Epithelial cell of prostate (primary cell): ENCODE measurements at regions not wholly inside any gene's neighbourhood (a gene's known extent, or its start where the extent isn't known, plus 50 kb on each side); places are given as distances from the start of the nearest gene placed in this dataset.

Source experiments
- DNase-seq: peaks from one replicate; pipeline ENCODE4 v3.0.0-alpha.2; 2011; ENCODE audit warnings: low read depth, low spot score
- H3K27ac ChIP-seq: fragments of 450-650 bp; 2 replicates; pipeline ENCODE4 v1.5.1; 2017; ENCODE audit warnings: mild to moderate bottlenecking

DNA sequence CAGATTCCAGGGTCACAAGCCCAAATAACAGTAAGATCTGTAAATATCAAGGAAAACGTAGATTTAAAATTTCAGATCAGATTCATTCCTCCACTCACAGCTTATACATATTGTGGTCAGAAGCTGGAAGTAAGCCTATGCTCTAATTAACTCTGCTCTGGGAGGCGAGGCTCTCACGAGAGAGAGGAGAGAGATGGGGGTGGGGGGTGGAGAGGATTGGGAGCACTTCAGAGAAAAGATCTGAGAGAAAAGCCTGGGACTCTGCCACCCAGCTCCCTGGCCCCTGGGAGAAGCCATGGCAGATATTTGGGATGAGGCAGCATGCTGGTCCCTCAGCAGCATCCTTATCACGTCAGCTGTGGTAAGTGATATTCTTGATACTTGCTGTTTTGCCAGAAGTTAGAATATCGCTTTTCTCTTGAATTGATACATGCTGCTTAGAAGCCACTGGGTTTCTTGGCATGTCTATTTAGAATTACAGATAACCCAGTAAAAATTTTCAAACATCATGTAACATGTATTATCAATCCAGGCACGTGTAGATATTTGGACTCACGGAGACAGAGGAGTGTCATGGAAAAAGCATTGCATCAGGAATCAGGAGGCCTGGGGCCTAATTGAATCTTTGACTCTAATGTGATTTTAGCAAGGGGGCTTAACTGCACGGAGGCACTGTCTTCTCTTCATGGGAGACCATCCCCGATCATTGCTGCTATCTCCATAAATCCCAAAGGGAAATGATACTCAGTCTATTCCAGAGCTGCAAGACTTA lies 265.4 kb downstream of the HRH4 start:
- no peak for DNase-seq
- H3K27ac ChIP-seq = no peak overlapping the region

DNA sequence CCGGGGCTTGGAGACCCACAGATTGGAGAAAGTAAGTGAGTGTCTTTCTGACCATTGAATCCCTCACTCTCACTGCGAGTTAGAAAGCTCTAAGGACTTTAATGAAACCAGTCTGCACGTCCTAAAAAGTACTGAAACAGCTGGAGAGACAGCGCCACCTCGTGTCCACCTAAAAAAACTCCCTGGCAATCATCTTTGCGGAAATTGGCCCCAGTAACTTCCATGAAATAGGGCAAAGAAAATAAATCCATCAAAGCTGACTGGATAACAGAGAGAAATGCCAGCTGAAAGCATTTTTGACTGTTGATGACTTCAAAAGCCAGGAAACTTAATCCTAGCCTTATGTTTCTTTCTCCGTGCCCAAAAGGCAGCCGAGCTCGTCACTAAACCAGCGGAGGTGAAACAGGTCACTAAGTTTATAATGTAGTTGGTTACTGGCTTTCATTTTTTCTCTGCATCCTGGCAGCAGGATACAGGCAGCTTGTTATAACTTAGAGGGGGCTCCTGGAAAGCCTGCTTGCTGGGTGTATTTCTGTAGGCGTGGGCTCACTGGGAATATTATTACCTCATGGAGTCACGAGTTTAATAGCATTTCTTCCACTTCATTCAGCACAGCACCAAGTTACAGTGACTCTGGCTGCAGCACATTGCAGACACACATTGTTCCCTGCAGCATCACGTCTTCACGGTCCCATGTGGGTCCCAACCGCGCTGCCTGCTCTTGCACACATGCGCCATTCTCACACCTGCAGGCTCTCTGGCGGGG lies 266.5 kb downstream of the HRH4 start:
- no peak overlapping the region for H3K27ac ChIP-seq
- DNase-seq = no peak

DNA sequence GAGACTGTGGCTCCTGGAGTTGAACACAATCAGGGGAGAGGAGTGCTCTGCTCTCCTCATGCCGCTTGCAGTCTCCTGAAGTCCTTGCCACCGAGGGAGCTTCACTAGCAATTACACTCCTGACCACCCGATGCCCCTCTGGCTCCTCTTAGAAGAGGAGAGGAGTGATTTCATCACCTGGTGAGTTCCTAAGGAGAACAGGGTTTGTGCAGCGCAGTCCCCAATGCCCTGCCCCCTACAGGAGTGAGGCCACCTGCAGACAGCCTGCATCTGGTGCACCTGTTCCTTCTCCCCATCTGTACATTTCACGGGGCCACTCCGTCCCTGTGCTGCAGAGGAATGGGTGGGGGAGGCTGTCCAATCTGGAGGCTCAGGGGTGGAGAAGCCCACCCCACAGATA lies 267.2 kb downstream of the HRH4 start:
- H3K27ac ChIP-seq = no peak overlapping the region
- DNase-seq = no peak

DNA sequence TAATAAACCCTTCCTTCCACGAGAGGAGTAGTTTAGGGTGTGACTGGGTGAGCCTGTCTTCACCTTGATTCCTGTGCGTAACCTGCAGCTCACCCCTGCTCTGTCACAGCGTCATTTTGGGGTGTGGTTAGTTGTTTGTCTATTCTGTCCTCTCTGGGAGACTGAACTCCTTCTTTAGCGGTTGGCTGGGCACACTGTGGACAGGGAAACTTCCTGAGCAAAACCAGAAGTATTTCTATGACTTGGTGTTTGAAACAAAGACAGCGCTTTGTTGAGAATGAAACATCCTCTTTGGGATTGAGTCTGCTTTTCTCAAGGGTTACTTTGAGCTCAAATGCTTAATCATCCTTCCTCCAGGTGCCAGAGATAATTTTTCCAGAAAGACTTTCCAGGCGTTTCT lies 270.7 kb downstream of the HRH4 start:
- DNase-seq = no peak
- peak overlapping the region; percentile 56 for H3K27ac ChIP-seq

DNA sequence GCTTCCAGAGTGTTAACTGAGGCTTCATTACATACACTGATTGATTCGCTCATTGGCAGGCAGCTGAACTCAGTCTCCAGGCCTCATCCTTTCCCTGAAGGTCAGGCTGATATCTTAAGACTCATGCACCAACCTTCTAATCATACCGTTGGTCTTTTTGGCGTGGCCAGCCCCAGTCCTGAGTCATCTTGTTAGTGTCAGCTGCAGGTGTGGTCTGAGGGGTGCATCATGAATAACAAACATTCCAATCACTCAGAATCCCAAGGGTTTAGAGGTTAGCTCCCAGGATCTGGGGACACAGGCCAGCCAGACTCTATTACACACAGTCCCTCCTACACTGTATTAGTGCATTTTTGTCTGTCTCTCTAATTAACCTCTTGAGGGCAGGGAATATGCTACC lies 271.5 kb downstream of the HRH4 start:
- H3K27ac ChIP-seq = peak overlapping the region; percentile 56

DNA sequence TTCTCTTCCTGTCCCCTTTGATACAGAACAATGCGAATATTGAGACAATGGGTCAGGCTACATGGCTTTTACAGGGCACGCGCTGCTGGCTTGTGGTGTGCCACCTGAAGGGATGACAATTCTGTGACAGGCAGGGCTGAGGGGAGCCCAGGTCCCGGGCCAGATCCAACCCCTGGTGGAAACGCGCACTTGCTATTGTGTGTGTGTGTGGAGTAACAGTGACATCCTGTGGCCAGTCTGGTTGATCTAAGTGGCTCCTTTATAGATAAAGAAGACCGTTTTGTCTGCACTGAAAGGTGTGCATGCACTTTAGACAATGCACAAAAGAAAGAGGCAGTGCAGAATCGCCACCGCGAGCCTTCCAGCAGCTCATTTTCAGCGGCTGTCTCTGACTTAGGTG lies 273.6 kb downstream of the HRH4 start:
- no peak overlapping the region for H3K27ac ChIP-seq
- DNase-seq = no peak

More for the DNA sequence above, 271.5 kb downstream of the HRH4 start:
- DNase-seq = no peak

DNA sequence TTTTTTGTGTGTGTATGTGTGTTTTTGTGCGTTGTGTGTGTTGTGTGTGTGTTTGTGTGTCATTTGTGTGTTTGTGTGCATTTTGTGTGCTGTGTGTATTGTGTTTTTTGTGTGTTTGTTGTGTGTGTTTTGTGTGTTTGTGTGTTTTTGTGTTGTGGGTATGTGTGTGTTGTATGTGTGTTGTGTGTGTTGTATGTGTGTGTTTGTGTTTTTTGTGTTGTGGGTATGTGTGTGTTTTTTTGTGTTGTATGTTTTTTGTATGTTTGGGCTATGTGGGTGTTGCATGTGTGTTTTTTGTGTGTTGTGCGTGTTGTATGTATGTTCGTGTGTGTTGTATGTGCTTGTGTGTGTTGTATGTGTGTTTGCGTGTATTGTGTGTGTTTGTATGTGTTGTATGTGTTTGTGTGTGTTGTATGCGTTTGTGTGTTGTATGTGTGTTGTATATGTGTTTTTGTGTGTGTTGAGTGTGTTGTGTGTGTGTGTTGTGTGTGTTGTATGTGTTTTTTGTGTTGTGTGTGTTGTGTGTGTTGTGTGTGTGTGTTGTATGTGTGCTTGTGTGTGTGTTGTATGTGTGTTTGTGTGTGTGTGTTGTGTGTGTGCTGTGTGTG lies 275.3 kb downstream of the HRH4 start:
- H3K27ac ChIP-seq = no peak overlapping the region
- no peak for DNase-seq

DNA sequence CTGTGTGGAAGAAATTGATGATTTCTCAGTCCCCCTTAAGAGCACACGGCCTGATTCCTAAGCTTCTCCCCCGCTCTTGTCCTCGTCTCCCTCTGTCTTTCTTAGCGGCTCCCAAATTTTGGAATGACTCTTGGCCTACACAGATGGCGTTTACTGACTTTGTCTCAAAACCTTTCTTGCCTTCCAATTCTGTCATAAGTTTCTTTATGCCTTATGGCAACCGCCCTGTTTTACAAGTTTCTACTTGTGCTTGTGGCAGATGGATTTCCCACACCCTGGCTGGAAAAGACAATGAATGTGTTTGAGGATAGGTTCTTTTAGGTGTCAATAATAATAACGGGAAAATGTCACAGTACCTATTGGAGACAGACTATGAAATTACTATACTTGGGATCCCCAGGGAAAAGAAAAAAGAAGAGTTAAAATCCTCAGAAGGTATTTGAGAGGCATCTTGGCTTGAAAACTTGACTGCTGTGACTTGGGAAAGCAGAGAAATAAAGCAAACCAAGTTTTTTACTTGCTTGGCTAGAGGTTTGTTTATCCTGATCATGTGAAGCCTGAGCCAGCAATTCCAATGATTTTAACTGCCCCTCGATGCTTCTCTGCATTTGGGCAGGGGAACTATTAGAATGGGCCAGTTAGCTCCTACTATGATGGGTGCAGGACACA lies 276.4 kb downstream of the HRH4 start:
- H3K27ac ChIP-seq = no peak overlapping the region
- no peak for DNase-seq

DNA sequence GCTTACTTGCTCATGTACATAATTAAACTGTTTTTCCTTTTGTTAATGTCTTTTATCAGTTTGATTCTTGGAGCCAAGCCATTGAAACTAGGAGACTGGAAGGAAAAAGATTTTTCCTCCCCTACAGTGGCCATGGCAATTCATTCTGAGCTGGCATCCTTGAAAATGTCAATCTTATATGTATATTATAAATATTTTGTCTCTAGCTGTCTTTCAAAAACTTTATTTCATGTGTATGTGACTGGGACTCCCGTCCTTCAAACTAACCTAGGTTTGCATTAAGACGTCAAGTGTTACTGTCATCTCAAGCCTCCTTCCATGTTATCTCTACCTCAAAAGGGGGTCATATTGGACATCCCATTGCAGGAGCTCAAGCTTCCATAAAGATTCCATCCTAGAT lies 280.4 kb downstream of the HRH4 start:
- no peak overlapping the region for H3K27ac ChIP-seq

DNA sequence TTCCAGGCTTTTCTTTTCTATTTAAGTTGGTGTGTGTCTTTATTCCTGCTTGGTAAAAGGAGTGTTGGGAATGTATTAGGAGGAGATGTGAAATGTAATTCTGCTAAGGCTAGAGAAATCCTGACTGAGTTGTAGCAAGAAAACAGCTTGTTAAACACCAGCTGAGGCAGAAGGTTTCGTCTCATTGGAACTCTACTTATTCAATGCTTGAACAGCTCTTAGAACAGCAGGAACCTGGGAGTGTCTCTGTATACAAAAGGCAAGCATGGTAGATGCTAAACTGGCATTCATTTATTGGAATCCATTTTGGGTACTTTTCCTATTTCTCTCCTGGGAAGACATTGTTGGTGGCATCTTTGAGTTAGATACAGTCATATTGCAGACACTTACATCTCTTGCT lies 280.9 kb downstream of the HRH4 start:
- H3K27ac ChIP-seq = no peak overlapping the region
- DNase-seq = no peak

More for the DNA sequence above, 280.4 kb downstream of the HRH4 start:
- no peak for DNase-seq

DNA sequence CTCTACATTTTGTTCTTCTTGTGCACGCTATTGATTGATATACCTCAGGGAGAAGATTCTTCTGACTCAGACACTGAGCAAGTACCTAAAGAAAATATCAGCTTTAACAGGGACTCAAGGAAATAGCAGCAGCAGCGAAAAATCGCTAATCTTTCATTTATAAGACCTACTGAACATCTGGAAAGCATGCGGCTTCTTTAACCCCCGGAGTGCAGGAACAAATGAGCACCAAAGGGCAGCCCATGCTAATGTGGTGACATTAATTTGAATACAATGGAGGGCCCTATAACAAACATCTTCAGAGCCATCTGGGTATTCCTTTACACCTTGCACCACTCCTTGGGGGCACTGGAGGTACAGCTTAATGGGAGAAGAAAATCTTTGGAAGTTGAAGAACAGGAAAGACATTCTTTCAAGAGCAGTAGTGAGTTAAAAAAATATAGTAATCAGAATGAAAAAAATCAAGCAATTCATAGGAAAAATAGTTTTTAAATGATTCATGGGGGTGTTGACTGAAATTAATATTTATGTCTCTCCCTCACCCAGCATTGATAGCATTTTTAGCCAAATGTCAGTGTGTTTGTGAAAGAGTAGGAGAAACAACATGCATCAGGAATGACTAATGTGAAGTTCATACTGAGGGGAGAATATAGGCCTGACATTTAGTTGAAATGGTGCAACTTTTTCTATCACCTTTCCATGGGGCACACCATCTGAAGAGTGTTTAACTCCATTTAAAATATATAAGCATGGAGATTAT lies 281.7 kb downstream of the HRH4 start:
- no peak overlapping the region for H3K27ac ChIP-seq
- no peak for DNase-seq

DNA sequence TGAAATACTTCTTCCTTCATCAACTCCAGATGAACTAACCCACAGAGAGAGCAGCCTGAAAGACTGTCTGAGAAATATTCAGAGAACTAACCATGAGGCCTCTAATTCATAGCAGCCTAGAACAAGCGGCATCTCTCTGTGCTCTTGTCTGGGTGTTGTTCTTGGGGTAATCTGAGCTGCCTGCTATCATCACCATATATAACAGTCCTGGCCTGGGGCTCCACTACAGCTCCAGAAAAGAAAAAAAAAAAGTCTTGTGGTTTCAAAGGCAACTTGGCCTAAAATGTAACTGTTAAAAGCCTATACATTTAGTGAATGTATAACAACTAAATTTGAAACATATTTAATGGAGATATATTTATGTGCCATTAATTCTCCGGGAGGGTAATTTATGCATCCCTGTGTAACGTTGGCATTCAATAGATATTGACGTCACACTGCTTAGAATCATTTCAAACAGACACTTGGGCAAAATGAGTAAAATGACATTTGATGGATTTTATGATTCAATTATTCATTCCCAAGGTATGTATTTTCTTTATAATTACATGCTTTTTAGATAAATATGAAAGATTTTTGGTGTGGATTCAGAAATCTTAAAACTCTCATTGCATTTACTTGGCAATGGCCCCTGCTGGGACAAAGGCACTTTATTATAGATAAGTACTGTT lies 294.3 kb downstream of the HRH4 start:
- H3K27ac ChIP-seq = no peak overlapping the region
- no peak for DNase-seq

DNA sequence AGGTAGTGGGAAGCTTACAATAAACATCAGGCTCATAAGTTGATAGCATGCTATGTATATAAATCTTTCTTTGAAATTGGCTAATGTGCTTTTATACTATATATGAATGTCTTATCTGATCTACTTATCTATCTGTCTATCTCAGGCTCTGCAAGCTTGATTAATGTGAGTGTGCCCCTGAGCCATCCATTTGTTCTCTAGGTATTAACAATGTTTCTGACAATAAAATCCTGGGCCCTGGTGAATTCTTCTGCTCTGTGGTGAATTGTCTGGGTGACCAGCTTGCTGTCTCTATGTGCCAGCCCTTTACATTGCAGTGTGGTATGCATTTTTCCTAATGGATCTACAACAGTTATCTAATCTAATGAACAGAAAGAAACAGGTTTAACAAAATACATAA lies 295.9 kb downstream of the HRH4 start:
- H3K27ac ChIP-seq = no peak overlapping the region
- DNase-seq = no peak

DNA sequence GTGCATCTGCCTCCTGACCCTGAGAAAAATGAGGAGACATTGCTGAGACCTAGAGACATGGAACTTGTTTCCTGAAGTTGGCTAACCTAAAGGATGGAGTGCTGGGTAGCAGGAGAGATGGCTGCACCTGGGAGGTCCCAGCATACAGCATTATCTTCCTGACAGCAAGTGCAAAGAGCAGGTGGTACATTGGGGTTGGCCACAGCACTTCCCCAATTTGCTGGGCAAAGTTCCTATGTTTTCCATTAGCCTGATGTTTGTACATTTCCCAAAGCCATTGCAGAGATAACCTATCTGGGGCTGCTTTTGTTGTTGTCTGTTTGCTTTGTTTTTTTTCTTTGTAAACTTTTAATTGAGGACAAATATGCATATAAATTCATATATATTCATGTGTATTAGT lies 296.7 kb downstream of the HRH4 start:
- no peak for DNase-seq
- no peak overlapping the region for H3K27ac ChIP-seq

DNA sequence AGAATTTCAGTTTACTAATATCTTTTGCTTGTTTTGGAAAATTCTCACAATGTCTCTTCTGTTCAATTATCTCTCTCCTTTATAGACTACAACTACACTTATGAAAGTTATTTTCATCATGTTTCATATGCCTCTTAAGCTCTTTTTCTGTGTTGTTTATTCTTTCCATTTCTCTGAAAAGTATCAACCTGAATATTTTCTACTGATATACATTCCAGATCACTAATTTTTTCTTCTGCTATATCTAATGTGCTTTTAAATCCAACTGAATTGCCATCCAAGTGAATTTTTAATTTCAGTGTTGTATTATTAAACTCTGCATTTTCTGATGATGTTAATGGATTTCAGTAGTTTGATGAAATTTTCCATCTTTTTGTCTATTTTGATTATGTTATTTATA lies 301.3 kb downstream of the HRH4 start:
- no peak overlapping the region for H3K27ac ChIP-seq
- DNase-seq = no peak

DNA sequence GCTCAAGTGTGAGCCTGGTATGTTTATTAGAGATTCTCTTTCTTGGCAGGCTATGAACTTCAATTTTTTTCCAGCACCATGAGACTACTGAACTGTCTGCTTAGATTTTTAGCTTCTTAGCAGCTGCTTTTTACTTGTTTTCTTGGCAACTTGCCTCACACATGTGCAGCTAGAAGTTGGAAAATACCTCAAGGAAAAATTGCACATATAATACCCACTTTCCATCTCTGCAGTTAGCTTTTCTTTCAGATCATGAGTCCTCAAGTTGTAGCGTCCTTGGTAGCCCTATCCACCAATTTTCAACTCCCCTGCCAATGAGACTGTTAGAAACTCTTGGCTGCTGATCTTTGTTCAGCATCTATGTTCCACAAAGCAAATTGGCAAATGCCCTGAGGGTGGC lies 302.1 kb downstream of the HRH4 start:
- no peak for DNase-seq
- no peak overlapping the region for H3K27ac ChIP-seq

DNA sequence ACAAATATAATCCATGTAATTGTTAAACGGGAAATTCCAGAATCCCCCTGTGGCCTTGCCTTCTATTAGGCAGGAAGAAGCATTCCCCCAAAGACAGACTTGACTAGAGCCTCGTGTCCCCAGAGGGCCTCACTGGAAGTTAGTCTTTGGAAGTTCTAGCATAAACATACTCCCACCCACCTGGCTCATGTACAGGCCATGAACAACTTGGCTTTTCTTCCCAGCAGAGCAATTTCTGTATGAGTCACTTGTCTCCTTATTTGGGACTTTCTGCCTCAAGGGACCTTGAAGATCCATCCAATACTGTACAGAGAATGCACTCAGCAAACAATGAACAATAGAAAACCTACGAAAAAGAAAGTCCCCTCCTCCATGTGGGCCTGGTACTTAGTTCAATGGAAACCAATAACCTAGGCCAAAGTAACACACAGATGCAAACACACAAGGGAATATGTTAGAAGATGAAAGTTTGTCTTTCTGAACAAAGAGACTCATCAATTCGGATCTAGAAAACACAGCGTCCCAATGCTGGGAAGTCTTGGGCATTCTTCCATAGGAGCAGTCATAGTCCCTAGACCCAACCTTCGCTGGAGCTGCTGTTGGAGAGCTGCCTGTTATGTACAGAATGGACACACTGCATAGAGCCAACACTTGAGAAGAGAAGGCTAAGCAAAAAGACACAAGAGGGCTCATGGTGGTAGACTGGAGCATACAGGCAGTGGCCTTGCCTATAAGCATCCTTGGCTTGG lies 303.5 kb downstream of the HRH4 start:
- no peak for DNase-seq
- H3K27ac ChIP-seq = no peak overlapping the region

DNA sequence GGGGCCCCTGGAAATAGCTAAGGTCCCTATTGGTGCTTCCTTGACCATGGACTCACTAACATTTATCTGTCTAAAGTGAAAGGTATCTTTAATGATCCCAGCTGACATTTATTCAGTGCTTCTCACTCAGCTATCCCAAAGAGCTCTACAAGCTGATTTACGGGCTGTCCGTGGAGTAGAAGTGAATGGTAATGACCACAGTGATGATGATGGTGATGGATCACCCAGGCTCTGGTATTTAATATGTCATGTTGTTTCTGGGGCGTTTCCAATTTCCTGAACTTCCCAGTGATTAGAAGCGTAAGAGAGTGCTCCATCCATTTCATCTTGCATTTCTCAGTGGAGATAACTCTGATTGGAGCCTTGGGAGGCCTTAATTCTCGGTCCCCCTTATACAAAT lies 304.3 kb downstream of the HRH4 start:
- DNase-seq = no peak
- no peak overlapping the region for H3K27ac ChIP-seq

DNA sequence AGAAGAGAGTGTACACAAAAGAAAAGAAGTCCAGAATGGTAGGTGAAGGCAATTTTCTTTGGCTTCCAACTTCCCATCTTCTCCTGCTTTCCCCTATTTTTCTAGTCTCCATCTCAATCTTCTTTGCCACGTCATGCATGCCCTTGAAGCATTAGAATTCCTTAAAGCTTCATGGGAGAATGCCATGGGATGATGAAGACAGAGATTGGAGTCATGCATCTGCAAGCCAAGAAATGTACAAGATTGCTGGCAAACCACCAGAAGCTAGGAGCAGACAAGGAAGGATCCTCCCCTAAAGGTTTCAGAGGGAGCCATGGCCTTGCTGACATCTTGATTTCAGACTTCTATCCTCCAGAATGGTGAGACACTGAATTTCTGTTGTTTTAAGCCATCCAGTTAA lies 305.9 kb downstream of the HRH4 start:
- DNase-seq = no peak
- no peak overlapping the region for H3K27ac ChIP-seq
